ENCODE measurements at regions not wholly inside any gene's neighbourhood (a gene's known extent, or its start where the extent isn't known, plus 50 kb on each side); places are given as distances from the start of the nearest gene placed in this dataset.

- peak in 1 of 8 donors; percentile 83 for ATAC-seq
- TF ChIP-seq, protein P1, sequence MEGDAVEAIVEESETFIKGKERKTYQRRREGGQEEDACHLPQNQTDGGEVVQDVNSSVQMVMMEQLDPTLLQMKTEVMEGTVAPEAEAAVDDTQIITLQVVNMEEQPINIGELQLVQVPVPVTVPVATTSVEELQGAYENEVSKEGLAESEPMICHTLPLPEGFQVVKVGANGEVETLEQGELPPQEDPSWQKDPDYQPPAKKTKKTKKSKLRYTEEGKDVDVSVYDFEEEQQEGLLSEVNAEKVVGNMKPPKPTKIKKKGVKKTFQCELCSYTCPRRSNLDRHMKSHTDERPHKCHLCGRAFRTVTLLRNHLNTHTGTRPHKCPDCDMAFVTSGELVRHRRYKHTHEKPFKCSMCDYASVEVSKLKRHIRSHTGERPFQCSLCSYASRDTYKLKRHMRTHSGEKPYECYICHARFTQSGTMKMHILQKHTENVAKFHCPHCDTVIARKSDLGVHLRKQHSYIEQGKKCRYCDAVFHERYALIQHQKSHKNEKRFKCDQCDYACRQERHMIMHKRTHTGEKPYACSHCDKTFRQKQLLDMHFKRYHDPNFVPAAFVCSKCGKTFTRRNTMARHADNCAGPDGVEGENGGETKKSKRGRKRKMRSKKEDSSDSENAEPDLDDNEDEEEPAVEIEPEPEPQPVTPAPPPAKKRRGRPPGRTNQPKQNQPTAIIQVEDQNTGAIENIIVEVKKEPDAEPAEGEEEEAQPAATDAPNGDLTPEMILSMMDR (IDR thresholded peaks at IDR 0.05), result no peak
- intact Hi-C loops (cut with DNase I), result no loop called here
- Histone ChIP-seq H3K36me3 (no peaks in the 10 kb centered on the region), H3K4me1 (peaks cover 0 to 18% (median 0%) of the 10 kb centered on the region in 9 donors), H3K4me3 (no peak overlapping the region), H3K9me3 (no peaks in the 10 kb centered on the region), H3K27ac (peak overlapping the region in 1 of 10 donors; percentile 65), H3K27me3 (peaks cover 0 to 3% (median 0%) of the 10 kb centered on the region in 7 donors)
- WGBS, 2 donors, result 76 to 78% methylated on average over 6 of the region's 6 CpGs
- no peak for DNase-seq
These were observed 172.6 kb downstream of the OTUD1 start for GRCh38 chr10:23611308-23612029.

GRCh38 chr10:23613900-23614299 is 175.0 kb downstream of the OTUD1 start:
- intact Hi-C loops (cut with DNase I), result no loop called here
- WGBS, 2 donors, result 65 to 71% methylated on average over 2 of the region's 2 CpGs
- TF ChIP-seq, protein P1 (IDR thresholded peaks at IDR 0.05), result no peak
- Histone ChIP-seq H3K9me3 (no peaks in the 10 kb centered on the region), H3K27me3 (no peaks in the 10 kb centered on the region), H3K27ac (no peak overlapping the region), H3K4me3 (no peak overlapping the region), H3K4me1 (peaks cover 0 to 16% (median 0%) of the 10 kb centered on the region in 9 donors), H3K36me3 (no peaks in the 10 kb centered on the region)
- DNase-seq, result no peak
- no peak for ATAC-seq

- H3K27ac ChIP-seq, result no peak overlapping the region
- H3K4me1 ChIP-seq, result peaks cover 0 to 14% (median 0%) of the 10 kb centered on the region in 9 donors
- ATAC-seq, result no peak
- WGBS, 2 donors, result 71 to 76% methylated on average over 1 of the region's 1 CpG
- DNase-seq, result no peak
- no peaks in the 10 kb centered on the region for H3K36me3 ChIP-seq
- no peak overlapping the region for H3K4me3 ChIP-seq
- no peaks in the 10 kb centered on the region for H3K9me3 ChIP-seq
- intact Hi-C loops (cut with DNase I), result no loop called here
- no peaks in the 10 kb centered on the region for H3K27me3 ChIP-seq
- TF ChIP-seq, protein P1 (IDR thresholded peaks at IDR 0.05), result no peak
These were observed 175.6 kb downstream of the OTUD1 start for GRCh38 chr10:23614483-23614882.

- DNase-seq, result no peak
- H3K4me1 ChIP-seq, result no peaks in the 10 kb centered on the region
- H3K9me3 ChIP-seq, result peaks cover 0 to 40% (median 12%) of the 10 kb centered on the region in 11 donors
- H3K36me3 ChIP-seq, result no peaks in the 10 kb centered on the region
- ATAC-seq, result no peak
- H3K27me3 ChIP-seq, result no peaks in the 10 kb centered on the region
- intact Hi-C loops (cut with DNase I), result no loop called here
- TF ChIP-seq, protein P1 (IDR thresholded peaks at IDR 0.05), result no peak
- no peak overlapping the region for H3K27ac ChIP-seq
- H3K4me3 ChIP-seq, result no peak overlapping the region
These were observed 191.5 kb downstream of the OTUD1 start for GRCh38 chr10:23630376-23630775.

Measured in heart right ventricle (tissue), 16 donors.